Right lobe of liver (tissue), 4 donors: ENCODE measurements at regions not wholly inside any gene's neighbourhood (a gene's known extent, or its start where the extent isn't known, plus 50 kb on each side); places are given as distances from the start of the nearest gene placed in this dataset.

Experiments
- CTCF ChIP-seq, 4 donors: fragments of 200-600 bp in 3 of 4; fragments of 450-650 bp in 1 of 4; IDR thresholded peaks; one replicate each; pipeline versions ENCODE4 v1.5.1 to v1.8.0; 2016 to 2022; ENCODE audit warnings: antibody characterized with exemption in 4 of 4, mild to moderate bottlenecking in 2 of 4
- POLR2A ChIP-seq: fragments of 450-650 bp; IDR thresholded peaks from one replicate; pipeline ENCODE4 v1.6.1; 2017; ENCODE audit warnings: antibody characterized with exemption, mild to moderate bottlenecking
- donor health status: DM: no; HTN: no; CAD: no.
- donor health status: DM: no; HTN: no; CAD: no.
- donor health status: DM: no; HTN: yes; CAD: no.

DNA sequence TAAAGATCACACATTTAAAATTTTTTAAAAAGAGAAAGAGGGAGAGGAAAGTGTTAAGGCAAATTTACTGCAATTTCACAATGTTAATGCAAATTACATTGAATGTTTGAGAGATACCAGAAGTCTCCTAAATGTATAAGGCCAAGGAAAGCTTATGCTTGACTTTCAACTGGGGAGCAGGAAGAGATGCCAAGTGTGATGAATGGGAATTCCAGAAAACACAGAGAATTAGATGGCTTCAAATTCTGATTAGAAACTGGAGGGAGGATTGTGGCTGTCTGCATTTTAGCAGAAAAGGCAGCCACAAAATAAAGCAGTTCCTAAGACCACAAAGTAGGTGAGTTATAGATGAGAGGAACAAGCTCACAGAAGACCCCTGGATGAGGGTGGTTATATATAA lies 328.3 kb upstream of the CITED2 start:
- no peak for TF ChIP-seq CTCF (IDR thresholded peaks at IDR 0.05)
- no peak for TF ChIP-seq POLR2A
